ENCODE measurements at regions not wholly inside any gene's neighbourhood (a gene's known extent, or its start where the extent isn't known, plus 50 kb on each side); places are given as distances from the start of the nearest gene placed in this dataset.

- no peaks in the 10 kb centered on the region for H3K4me1 Mint-ChIP-seq (ENCODE audit: low read depth in 2 of 2)
- H3K9me3 Mint-ChIP-seq = peaks cover 3 to 5% of the 10 kb centered on the region in 2 donors
- H3K4me3 Mint-ChIP-seq = no peak overlapping the region
- no peak overlapping the region for H3K27ac Mint-ChIP-seq
- ATAC-seq (replicated peaks) (no peak), DNase-seq (no peak)
- no peaks in the 10 kb centered on the region for H3K36me3 Mint-ChIP-seq (ENCODE audit: insufficient read depth)
- peaks cover 15 to 31% of the 10 kb centered on the region in 2 donors for H3K27me3 Mint-ChIP-seq
Observed at GRCh38 chr10:128380946-128381345, 254.7 kb upstream of the MKI67 start.

- ATAC-seq (replicated peaks) = no peak
- no peak overlapping the region for H3K4me3 Mint-ChIP-seq
- no peak overlapping the region for H3K27ac Mint-ChIP-seq
- peaks cover 5 to 6% of the 10 kb centered on the region in 2 donors for H3K9me3 Mint-ChIP-seq
- DNase-seq = no peak
- no peaks in the 10 kb centered on the region for H3K36me3 Mint-ChIP-seq (ENCODE audit: insufficient read depth)
- peaks cover 15 to 33% of the 10 kb centered on the region in 2 donors for H3K27me3 Mint-ChIP-seq
- H3K4me1 Mint-ChIP-seq (ENCODE audit: low read depth in 2 of 2) = no peaks in the 10 kb centered on the region
Observed at GRCh38 chr10:128382225-128382624, 256.0 kb upstream of the MKI67 start.

GRCh38 chr10:128384831-128385230 is 258.6 kb upstream of the MKI67 start:
- ATAC-seq (replicated peaks) = no peak
- peaks cover 0 to 6% of the 10 kb centered on the region in 2 donors for H3K9me3 Mint-ChIP-seq
- DNase-seq = no peak
- H3K4me3 Mint-ChIP-seq = no peak overlapping the region
- H3K27me3 Mint-ChIP-seq = peaks cover 12 to 44% of the 10 kb centered on the region in 2 donors
- no peaks in the 10 kb centered on the region for H3K36me3 Mint-ChIP-seq (ENCODE audit: insufficient read depth)
- no peaks in the 10 kb centered on the region for H3K4me1 Mint-ChIP-seq (ENCODE audit: low read depth in 2 of 2)
- no peak overlapping the region for H3K27ac Mint-ChIP-seq

GRCh38 chr10:128386231-128386630 is 260.0 kb upstream of the MKI67 start:
- Mint-ChIP-seq H3K36me3 (ENCODE audit: insufficient read depth) (no peaks in the 10 kb centered on the region), H3K27ac (no peak overlapping the region), H3K4me1 (ENCODE audit: low read depth in 2 of 2) (no peaks in the 10 kb centered on the region), H3K27me3 (peaks cover 16 to 44% of the 10 kb centered on the region in 2 donors), H3K4me3 (no peak overlapping the region), H3K9me3 (peaks cover 0 to 6% of the 10 kb centered on the region in 2 donors)
- ATAC-seq (replicated peaks) = no peak
- DNase-seq = no peak

GRCh38 chr10:128386816-128387604 is 260.8 kb upstream of the MKI67 start:
- no peak for DNase-seq
- no peak for ATAC-seq (replicated peaks)
- Mint-ChIP-seq H3K27me3 (peaks cover 18 to 47% of the 10 kb centered on the region in 2 donors), H3K36me3 (ENCODE audit: insufficient read depth) (no peaks in the 10 kb centered on the region), H3K27ac (no peak overlapping the region), H3K4me1 (ENCODE audit: low read depth in 2 of 2) (no peaks in the 10 kb centered on the region), H3K4me3 (no peak overlapping the region), H3K9me3 (peaks cover 0 to 6% of the 10 kb centered on the region in 2 donors)

GRCh38 chr10:128390596-128390995 is 264.4 kb upstream of the MKI67 start:
- ATAC-seq (replicated peaks) (no peak), DNase-seq (no peak)
- peaks cover 0 to 6% of the 10 kb centered on the region in 2 donors for H3K9me3 Mint-ChIP-seq
- H3K36me3 Mint-ChIP-seq (ENCODE audit: insufficient read depth) = no peaks in the 10 kb centered on the region
- H3K27ac Mint-ChIP-seq = no peak overlapping the region
- H3K4me3 Mint-ChIP-seq = no peak overlapping the region
- peaks cover 18 to 38% of the 10 kb centered on the region in 2 donors for H3K27me3 Mint-ChIP-seq
- no peaks in the 10 kb centered on the region for H3K4me1 Mint-ChIP-seq (ENCODE audit: low read depth in 2 of 2)

GRCh38 chr10:128393546-128393945 is 267.3 kb upstream of the MKI67 start:
- DNase-seq = no peak
- Mint-ChIP-seq H3K36me3 (ENCODE audit: insufficient read depth) (no peaks in the 10 kb centered on the region), H3K9me3 (no peaks in the 10 kb centered on the region), H3K27ac (no peak overlapping the region), H3K4me1 (ENCODE audit: low read depth in 2 of 2) (no peaks in the 10 kb centered on the region), H3K27me3 (peaks cover 18 to 28% of the 10 kb centered on the region in 2 donors), H3K4me3 (no peak overlapping the region)
- ATAC-seq (replicated peaks) = no peak

GRCh38 chr10:128398118-128398517 is 271.9 kb upstream of the MKI67 start:
- DNase-seq (no peak), ATAC-seq (replicated peaks) (no peak)
- peaks cover 0 to 12% of the 10 kb centered on the region in 2 donors for H3K27me3 Mint-ChIP-seq
- no peaks in the 10 kb centered on the region for H3K36me3 Mint-ChIP-seq (ENCODE audit: insufficient read depth)
- H3K27ac Mint-ChIP-seq = no peak overlapping the region
- H3K9me3 Mint-ChIP-seq = peaks cover 4 to 15% of the 10 kb centered on the region in 2 donors
- no peaks in the 10 kb centered on the region for H3K4me1 Mint-ChIP-seq (ENCODE audit: low read depth in 2 of 2)
- H3K4me3 Mint-ChIP-seq = no peak overlapping the region

- Mint-ChIP-seq H3K4me3 (no peak overlapping the region), H3K4me1 (ENCODE audit: low read depth in 2 of 2) (no peaks in the 10 kb centered on the region), H3K36me3 (ENCODE audit: insufficient read depth) (no peaks in the 10 kb centered on the region)
Observed at GRCh38 chr10:128398999-128399398, 272.8 kb upstream of the MKI67 start.

GRCh38 chr10:128400564-128400963 is 274.3 kb upstream of the MKI67 start:
- Mint-ChIP-seq H3K4me1 (ENCODE audit: low read depth in 2 of 2) (no peaks in the 10 kb centered on the region), H3K9me3 (peaks cover 4 to 15% of the 10 kb centered on the region in 2 donors), H3K4me3 (no peak overlapping the region), H3K27me3 (peaks cover 0 to 22% of the 10 kb centered on the region in 2 donors), H3K27ac (no peak overlapping the region), H3K36me3 (ENCODE audit: insufficient read depth) (no peaks in the 10 kb centered on the region)
- DNase-seq = no peak
- ATAC-seq (replicated peaks) = no peak

More at GRCh38 chr10:128398999-128399398, 272.8 kb upstream of the MKI67 start:
- DNase-seq (no peak), ATAC-seq (replicated peaks) (no peak)
- H3K9me3 Mint-ChIP-seq = peaks cover 4 to 15% of the 10 kb centered on the region in 2 donors
- H3K27me3 Mint-ChIP-seq = peaks cover 0 to 12% of the 10 kb centered on the region in 2 donors
- peak overlapping the region in 1 of 2 donors; percentile 10 for H3K27ac Mint-ChIP-seq

- Mint-ChIP-seq H3K9me3 (peaks cover 4 to 15% of the 10 kb centered on the region in 2 donors), H3K36me3 (ENCODE audit: insufficient read depth) (no peaks in the 10 kb centered on the region), H3K27ac (no peak overlapping the region), H3K27me3 (peaks cover 0 to 13% of the 10 kb centered on the region in 2 donors), H3K4me1 (ENCODE audit: low read depth in 2 of 2) (no peaks in the 10 kb centered on the region), H3K4me3 (no peak overlapping the region)
- ATAC-seq (replicated peaks) (no peak), DNase-seq (no peak)
Observed at GRCh38 chr10:128405450-128405849, 279.2 kb upstream of the MKI67 start.

GRCh38 chr10:128411643-128412042 is 285.4 kb upstream of the MKI67 start:
- no peaks in the 10 kb centered on the region for H3K9me3 Mint-ChIP-seq
- H3K36me3 Mint-ChIP-seq (ENCODE audit: insufficient read depth) = no peaks in the 10 kb centered on the region
- no peaks in the 10 kb centered on the region for H3K4me1 Mint-ChIP-seq (ENCODE audit: low read depth in 2 of 2)
- H3K4me3 Mint-ChIP-seq = no peak overlapping the region
- H3K27ac Mint-ChIP-seq = no peak overlapping the region
- no peak for DNase-seq
- no peak for ATAC-seq (replicated peaks)
- peaks cover 6 to 42% of the 10 kb centered on the region in 2 donors for H3K27me3 Mint-ChIP-seq

- Mint-ChIP-seq H3K27me3 (peaks cover 10 to 52% of the 10 kb centered on the region in 2 donors), H3K36me3 (ENCODE audit: insufficient read depth) (peaks cover 2% of the 10 kb centered on the region), H3K27ac (no peak overlapping the region), H3K9me3 (peaks cover 0 to 2% of the 10 kb centered on the region in 2 donors), H3K4me1 (ENCODE audit: low read depth in 2 of 2) (no peaks in the 10 kb centered on the region), H3K4me3 (no peak overlapping the region)
- DNase-seq (no peak), ATAC-seq (replicated peaks) (no peak)
Observed at GRCh38 chr10:128414568-128414967, 288.3 kb upstream of the MKI67 start.

- no peak for ATAC-seq (replicated peaks)
- DNase-seq = no peak
- Mint-ChIP-seq H3K27ac (no peak overlapping the region), H3K9me3 (peaks cover 0 to 3% of the 10 kb centered on the region in 2 donors), H3K27me3 (peaks cover 15 to 57% of the 10 kb centered on the region in 2 donors), H3K4me1 (ENCODE audit: low read depth in 2 of 2) (no peaks in the 10 kb centered on the region), H3K4me3 (no peak overlapping the region), H3K36me3 (ENCODE audit: insufficient read depth) (peaks cover 2% of the 10 kb centered on the region)
Observed at GRCh38 chr10:128416231-128416630, 290.0 kb upstream of the MKI67 start.

All from effector memory CD8-positive, alpha-beta T cell (primary cell).